ENCODE measurements at regions not wholly inside any gene's neighbourhood (a gene's known extent, or its start where the extent isn't known, plus 50 kb on each side); places are given as distances from the start of the nearest gene placed in this dataset.
"Not testable (repeated sequence)": the region's sequence is repeated elsewhere in the genome, so short reads cannot be mapped to it uniquely, and the experiment has no call there.

GRCh38 chr5:124873188-124873587 lies 126.7 kb upstream of the ZNF608 start:
- DNase-seq: no peak

GRCh38 chr5:124873713-124874112 lies 127.3 kb upstream of the ZNF608 start:
- no peak for DNase-seq

GRCh38 chr5:124876566-124876965 lies 130.1 kb upstream of the ZNF608 start:
- DNase-seq: no peak

GRCh38 chr5:124876983-124877382 lies 130.5 kb upstream of the ZNF608 start:
- no peak for DNase-seq

GRCh38 chr5:124877501-124878146 lies 131.2 kb upstream of the ZNF608 start:
- DNase-seq: no peak

- no peak for DNase-seq
Measured at GRCh38 chr5:124878583-124879342, 132.3 kb upstream of the ZNF608 start.

- no peak for DNase-seq
Measured at GRCh38 chr5:124880903-124881697, 134.7 kb upstream of the ZNF608 start.

- no peak for DNase-seq
Measured at GRCh38 chr5:124883681-124884080, 137.2 kb upstream of the ZNF608 start.

- no peak for DNase-seq
Measured at GRCh38 chr5:124884114-124884513, 137.7 kb upstream of the ZNF608 start.

- DNase-seq: no peak
Measured at GRCh38 chr5:124885490-124885889, 139.1 kb upstream of the ZNF608 start.

GRCh38 chr5:124887223-124887622 lies 140.8 kb upstream of the ZNF608 start:
- DNase-seq: no peak

- no peak for DNase-seq
Measured at GRCh38 chr5:124888050-124888506, 141.6 kb upstream of the ZNF608 start.

GRCh38 chr5:124888622-124889485 lies 142.4 kb upstream of the ZNF608 start:
- DNase-seq: no peak

GRCh38 chr5:124889486-124889825 lies 143.0 kb upstream of the ZNF608 start:
- no peak for DNase-seq

- DNase-seq: no peak
Measured at GRCh38 chr5:124889850-124890249, 143.4 kb upstream of the ZNF608 start.

GRCh38 chr5:124890442-124890841 lies 144.0 kb upstream of the ZNF608 start:
- DNase-seq: not testable (repeated sequence)

GRCh38 chr5:124891179-124891578 lies 144.7 kb upstream of the ZNF608 start:
- no peak for DNase-seq

- no peak for DNase-seq
Measured at GRCh38 chr5:124892185-124892848, 145.9 kb upstream of the ZNF608 start.

- no peak for DNase-seq
Measured at GRCh38 chr5:124894541-124894940, 148.1 kb upstream of the ZNF608 start.

- DNase-seq: no peak
Measured at GRCh38 chr5:124895236-124895635, 148.8 kb upstream of the ZNF608 start.

GRCh38 chr5:124901081-124901480 lies 154.6 kb upstream of the ZNF608 start:
- no peak for DNase-seq
